Osteoblast (primary cell): ENCODE measurements at regions not wholly inside any gene's neighbourhood (a gene's known extent, or its start where the extent isn't known, plus 50 kb on each side); places are given as distances from the start of the nearest gene placed in this dataset.

Experiments used
- DNase-seq: peaks from one replicate; pipeline ENCODE4 v3.0.0; 2011; ENCODE audit warnings: low spot score, mixed read lengths; ENCODE audit not compliant: insufficient read length; ENCODE audit errors: missing footprints
- H2AFZ ChIP-seq: 2 replicates; pipeline ENCODE4 v1.6.0; 2011; ENCODE audit warnings: mild to moderate bottlenecking, low read length
- H3K27ac ChIP-seq: 2 replicates; pipeline ENCODE4 v1.5.1; 2011; ENCODE audit warnings: mild to moderate bottlenecking, low read depth, low read length, moderate library complexity
- H3K27me3 ChIP-seq: 2 replicates; pipeline ENCODE4 v1.6.0; 2012; ENCODE audit warnings: mild to moderate bottlenecking, control low read depth, inconsistent platforms, low read length, moderate library complexity; ENCODE audit not compliant: insufficient read depth
- H3K36me3 ChIP-seq: 2 replicates; pipeline ENCODE4 v1.5.1; 2011; ENCODE audit warnings: mild to moderate bottlenecking, low read length, control low read depth, moderate library complexity; ENCODE audit not compliant: insufficient read depth
- H3K4me1 ChIP-seq: 2 replicates; pipeline ENCODE4 v1.5.1; 2011; ENCODE audit warnings: mild to moderate bottlenecking, low read length, control low read depth, moderate library complexity; ENCODE audit not compliant: insufficient read depth
- H3K4me2 ChIP-seq: 2 replicates; pipeline ENCODE4 v1.6.0; 2011; ENCODE audit warnings: mild to moderate bottlenecking, low read length; ENCODE audit not compliant: insufficient read depth
- H3K4me3 ChIP-seq: fragments of 200-600 bp; sonication (generic); 3 replicates; pipeline ENCODE4 v1.5.1; 2012; ENCODE audit warnings: mild to moderate bottlenecking, low read length, inconsistent platforms; ENCODE audit not compliant: insufficient read depth
- H3K79me2 ChIP-seq: 2 replicates; pipeline ENCODE4 v1.6.0; 2012; ENCODE audit warnings: mild to moderate bottlenecking, low read length, control low read depth, inconsistent platforms; ENCODE audit not compliant: insufficient read depth
- H3K9me3 ChIP-seq: 2 replicates; pipeline ENCODE4 v1.5.1; 2011; ENCODE audit warnings: low read depth, low read length, control low read depth
- H4K20me1 ChIP-seq: 2 replicates; pipeline ENCODE4 v1.6.0; 2012; ENCODE audit warnings: mild to moderate bottlenecking, low read length, control low read depth; ENCODE audit not compliant: insufficient read depth
- TF ChIP-seq, protein P1 (sequence below): IDR thresholded peaks from 2 replicates; pipeline ENCODE4 v1.5.1; 2011; ENCODE audit warnings: mild to moderate bottlenecking, low read depth, low read length, moderate library complexity; ENCODE audit errors: extremely low read depth

DNA sequence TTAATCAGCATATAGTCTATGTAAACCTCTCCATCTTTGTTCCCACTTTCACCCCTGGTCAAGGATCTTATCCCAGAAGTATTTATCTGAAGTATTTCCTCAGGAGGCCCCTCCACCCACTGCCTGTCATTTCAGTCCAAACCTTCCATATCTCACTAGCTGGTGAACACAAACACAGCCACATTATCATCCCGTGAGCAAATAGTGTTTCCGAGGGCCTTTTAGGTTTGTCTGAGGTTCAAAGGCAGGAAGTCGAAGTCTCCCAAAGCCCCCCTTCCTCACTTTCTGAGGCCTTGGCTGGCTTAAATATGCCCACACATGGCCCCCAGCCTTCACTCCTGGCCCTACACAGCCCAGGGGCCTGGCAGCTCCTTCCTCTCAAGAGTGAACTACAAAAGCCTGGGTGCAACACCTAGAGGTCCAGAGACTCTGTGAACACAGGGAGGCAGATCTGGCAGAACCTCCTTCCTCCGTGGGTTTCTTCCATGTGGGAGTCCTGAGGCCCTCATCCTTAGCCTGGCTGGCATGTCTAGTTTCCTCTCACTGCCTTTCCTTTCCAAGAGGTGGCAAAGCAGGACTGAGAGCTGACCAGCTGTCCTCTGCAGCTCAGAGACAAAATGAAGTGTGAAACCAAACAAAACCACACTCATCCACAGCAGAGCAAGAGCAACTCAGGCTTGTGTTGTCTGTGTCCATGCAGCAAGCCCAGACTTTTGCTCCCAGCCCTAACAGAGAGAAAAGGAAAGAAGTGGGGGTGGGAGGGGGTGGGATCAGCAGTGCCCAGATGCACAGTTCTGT is 264.2 kb downstream of the SS18 start:
- H3K4me3 ChIP-seq: no peak overlapping the region
- peak; percentile 31 for DNase-seq
- H3K4me2 ChIP-seq: no peak overlapping the region
- H3K27me3 ChIP-seq: no peaks in the 10 kb centered on the region
- H3K4me1 ChIP-seq: peaks cover 3% of the 10 kb centered on the region
- no peaks in the 10 kb centered on the region for H3K9me3 ChIP-seq
- H4K20me1 ChIP-seq: no peaks in the 10 kb centered on the region
- H2AFZ ChIP-seq: no peak overlapping the region
- no peaks in the 10 kb centered on the region for H3K79me2 ChIP-seq
- no peak overlapping the region for H3K27ac ChIP-seq
- H3K36me3 ChIP-seq: no peaks in the 10 kb centered on the region
- TF ChIP-seq, protein P1, sequence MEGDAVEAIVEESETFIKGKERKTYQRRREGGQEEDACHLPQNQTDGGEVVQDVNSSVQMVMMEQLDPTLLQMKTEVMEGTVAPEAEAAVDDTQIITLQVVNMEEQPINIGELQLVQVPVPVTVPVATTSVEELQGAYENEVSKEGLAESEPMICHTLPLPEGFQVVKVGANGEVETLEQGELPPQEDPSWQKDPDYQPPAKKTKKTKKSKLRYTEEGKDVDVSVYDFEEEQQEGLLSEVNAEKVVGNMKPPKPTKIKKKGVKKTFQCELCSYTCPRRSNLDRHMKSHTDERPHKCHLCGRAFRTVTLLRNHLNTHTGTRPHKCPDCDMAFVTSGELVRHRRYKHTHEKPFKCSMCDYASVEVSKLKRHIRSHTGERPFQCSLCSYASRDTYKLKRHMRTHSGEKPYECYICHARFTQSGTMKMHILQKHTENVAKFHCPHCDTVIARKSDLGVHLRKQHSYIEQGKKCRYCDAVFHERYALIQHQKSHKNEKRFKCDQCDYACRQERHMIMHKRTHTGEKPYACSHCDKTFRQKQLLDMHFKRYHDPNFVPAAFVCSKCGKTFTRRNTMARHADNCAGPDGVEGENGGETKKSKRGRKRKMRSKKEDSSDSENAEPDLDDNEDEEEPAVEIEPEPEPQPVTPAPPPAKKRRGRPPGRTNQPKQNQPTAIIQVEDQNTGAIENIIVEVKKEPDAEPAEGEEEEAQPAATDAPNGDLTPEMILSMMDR: no peak

DNA sequence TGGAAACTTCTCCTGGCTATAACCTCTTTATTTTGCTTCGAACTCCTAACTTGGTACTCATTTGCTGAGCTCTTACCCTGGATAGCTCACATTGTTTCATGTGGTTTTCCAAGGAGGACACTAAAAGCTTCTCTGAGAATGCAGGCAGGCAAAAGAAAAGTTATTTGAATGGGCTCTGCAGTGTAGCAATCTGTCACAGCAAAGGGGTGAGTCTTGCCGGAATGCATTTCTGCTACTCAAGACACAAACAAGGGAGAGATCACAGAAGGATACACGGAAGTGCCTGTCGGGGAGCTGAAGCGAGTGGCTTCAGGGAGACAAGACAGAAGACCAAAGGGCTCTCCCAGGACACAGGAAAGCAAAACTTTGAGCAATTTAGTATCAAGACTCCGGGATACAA is 265.4 kb downstream of the SS18 start:
- H2AFZ ChIP-seq: no peak overlapping the region
- no peaks in the 10 kb centered on the region for H3K79me2 ChIP-seq
- H3K36me3 ChIP-seq: no peaks in the 10 kb centered on the region
- DNase-seq: no peak
- no peak overlapping the region for H3K4me2 ChIP-seq
- no peaks in the 10 kb centered on the region for H3K4me1 ChIP-seq
- no peak overlapping the region for H3K27ac ChIP-seq
- TF ChIP-seq, protein P1: no peak
- H3K9me3 ChIP-seq: no peaks in the 10 kb centered on the region
- H4K20me1 ChIP-seq: no peaks in the 10 kb centered on the region
- H3K4me3 ChIP-seq: no peak overlapping the region
- H3K27me3 ChIP-seq: no peaks in the 10 kb centered on the region

DNA sequence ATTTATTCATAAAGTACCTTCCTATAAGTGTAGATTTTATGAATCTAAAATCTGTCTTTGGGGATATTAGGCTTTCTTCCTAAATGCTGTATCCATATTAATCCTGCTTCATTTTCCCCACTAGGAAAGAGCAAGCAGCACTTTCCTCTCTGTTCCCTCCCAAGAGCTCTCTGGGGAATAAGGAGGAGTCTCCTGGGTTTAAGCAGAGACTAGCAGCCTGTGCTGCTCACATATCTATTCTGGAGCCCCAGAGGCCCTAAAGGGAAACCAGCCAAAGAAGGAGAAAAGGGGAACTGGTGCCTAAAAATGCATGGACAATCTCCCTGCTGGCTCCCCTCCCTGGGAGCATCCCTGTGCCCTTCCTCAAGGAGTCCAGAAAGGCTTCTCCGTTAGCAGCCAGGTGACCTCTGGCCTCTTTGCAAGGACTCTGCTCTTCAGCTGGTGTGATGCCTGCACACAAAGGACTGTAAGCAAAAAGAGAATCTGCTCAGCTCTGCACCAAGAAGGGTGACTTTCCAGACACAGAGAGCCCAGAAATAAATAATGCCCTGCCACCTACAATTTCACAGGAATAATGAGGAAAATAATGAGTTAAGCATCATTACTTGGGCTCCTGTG is 270.6 kb downstream of the SS18 start:
- TF ChIP-seq, protein P1: no peak

DNA sequence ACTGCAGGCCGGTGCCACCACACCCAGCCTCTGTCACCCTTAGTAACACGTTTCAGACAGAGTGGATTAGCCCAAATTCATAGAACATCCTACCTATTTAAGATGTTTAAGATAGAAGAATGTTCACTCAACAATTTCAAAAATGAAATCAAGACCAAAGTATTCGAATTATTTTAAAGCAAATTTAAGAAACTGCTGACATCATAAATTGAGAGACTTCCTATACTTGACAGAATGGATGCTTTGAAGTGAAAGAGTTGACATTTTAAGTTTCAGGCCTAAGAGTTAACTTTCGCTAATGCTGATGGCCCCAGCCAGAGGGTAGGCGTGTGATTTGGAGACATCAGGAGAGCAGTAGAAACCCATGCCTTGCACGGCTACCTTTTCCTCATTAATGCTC is 271.9 kb downstream of the SS18 start:
- H3K9me3 ChIP-seq: no peaks in the 10 kb centered on the region
- H3K4me1 ChIP-seq: no peaks in the 10 kb centered on the region
- H3K4me3 ChIP-seq: no peak overlapping the region
- no peak overlapping the region for H2AFZ ChIP-seq
- H4K20me1 ChIP-seq: no peaks in the 10 kb centered on the region
- H3K36me3 ChIP-seq: no peaks in the 10 kb centered on the region
- no peak for DNase-seq
- H3K79me2 ChIP-seq: no peaks in the 10 kb centered on the region
- H3K4me2 ChIP-seq: no peak overlapping the region
- H3K27me3 ChIP-seq: no peaks in the 10 kb centered on the region
- TF ChIP-seq, protein P1: no peak
- no peak overlapping the region for H3K27ac ChIP-seq

More for the DNA sequence above, 270.6 kb downstream of the SS18 start:
- Histone ChIP-seq H3K9me3 (no peaks in the 10 kb centered on the region), H3K4me1 (no peaks in the 10 kb centered on the region), H3K4me2 (no peak overlapping the region), H2AFZ (no peak overlapping the region), H3K27ac (no peak overlapping the region), H3K27me3 (no peaks in the 10 kb centered on the region), H3K79me2 (no peaks in the 10 kb centered on the region), H4K20me1 (no peaks in the 10 kb centered on the region), H3K4me3 (no peak overlapping the region), H3K36me3 (no peaks in the 10 kb centered on the region)
- DNase-seq: peak; percentile 37
